ENCODE measurements at regions not wholly inside any gene's neighbourhood (a gene's known extent, or its start where the extent isn't known, plus 50 kb on each side); places are given as distances from the start of the nearest gene placed in this dataset.

GRCh38 chr12:75706786-75707605 is 195.6 kb upstream of the KRR1 start (continued):
- no peak for TF ChIP-seq ZNF445 (CRISPR knock-in tag; IDR thresholded peaks at IDR 0.05; ENCODE audit: low read depth)
- no peak for TF ChIP-seq ZNF75A (CRISPR knock-in tag; IDR thresholded peaks at IDR 0.05)
- no peak for TF ChIP-seq ADNP (tag; IDR thresholded peaks at IDR 0.05)
- TF ChIP-seq, protein P1, sequence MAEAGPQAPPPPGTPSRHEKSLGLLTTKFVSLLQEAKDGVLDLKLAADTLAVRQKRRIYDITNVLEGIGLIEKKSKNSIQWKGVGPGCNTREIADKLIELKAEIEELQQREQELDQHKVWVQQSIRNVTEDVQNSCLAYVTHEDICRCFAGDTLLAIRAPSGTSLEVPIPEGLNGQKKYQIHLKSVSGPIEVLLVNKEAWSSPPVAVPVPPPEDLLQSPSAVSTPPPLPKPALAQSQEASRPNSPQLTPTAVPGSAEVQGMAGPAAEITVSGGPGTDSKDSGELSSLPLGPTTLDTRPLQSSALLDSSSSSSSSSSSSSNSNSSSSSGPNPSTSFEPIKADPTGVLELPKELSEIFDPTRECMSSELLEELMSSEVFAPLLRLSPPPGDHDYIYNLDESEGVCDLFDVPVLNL (CRISPR knock-in tag; IDR thresholded peaks at IDR 0.05; ENCODE audit: low read depth): no peak
- TF ChIP-seq POLR2B (IDR thresholded peaks at IDR 0.05; ENCODE audit: low read depth, partially characterized antibody): no peak
- TF ChIP-seq GATAD2B (IDR thresholded peaks at IDR 0.05; ENCODE audit: borderline replicate concordance): no peak
- TF ChIP-seq, protein P2, sequence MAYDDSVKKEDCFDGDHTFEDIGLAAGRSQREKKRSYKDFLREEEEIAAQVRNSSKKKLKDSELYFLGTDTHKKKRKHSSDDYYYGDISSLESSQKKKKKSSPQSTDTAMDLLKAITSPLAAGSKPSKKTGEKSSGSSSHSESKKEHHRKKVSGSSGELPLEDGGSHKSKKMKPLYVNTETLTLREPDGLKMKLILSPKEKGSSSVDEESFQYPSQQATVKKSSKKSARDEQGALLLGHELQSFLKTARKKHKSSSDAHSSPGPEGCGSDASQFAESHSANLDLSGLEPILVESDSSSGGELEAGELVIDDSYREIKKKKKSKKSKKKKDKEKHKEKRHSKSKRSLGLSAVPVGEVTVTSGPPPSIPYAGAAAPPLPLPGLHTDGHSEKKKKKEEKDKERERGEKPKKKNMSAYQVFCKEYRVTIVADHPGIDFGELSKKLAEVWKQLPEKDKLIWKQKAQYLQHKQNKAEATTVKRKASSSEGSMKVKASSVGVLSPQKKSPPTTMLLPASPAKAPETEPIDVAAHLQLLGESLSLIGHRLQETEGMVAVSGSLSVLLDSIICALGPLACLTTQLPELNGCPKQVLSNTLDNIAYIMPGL (CRISPR knock-in tag; IDR thresholded peaks at IDR 0.05): no peak
- 0 out of 2 replicates have a peak, but pooled peaks have one; percentile 56 for TF ChIP-seq MBD2 (IDR thresholded peaks at IDR 0.05; ENCODE audit: borderline replicate concordance, low read depth)
- no peak for TF ChIP-seq SMAD2 (IDR thresholded peaks at IDR 0.05; ENCODE audit: low read depth, low read length)
- TF ChIP-seq ILK (tag; IDR thresholded peaks at IDR 0.05; ENCODE audit: borderline replicate concordance, low read depth): no peak
- TF ChIP-seq POLR2H (tag; IDR thresholded peaks at IDR 0.05; ENCODE audit: low read depth): peak; percentile 59
- TF ChIP-seq, protein P3, sequence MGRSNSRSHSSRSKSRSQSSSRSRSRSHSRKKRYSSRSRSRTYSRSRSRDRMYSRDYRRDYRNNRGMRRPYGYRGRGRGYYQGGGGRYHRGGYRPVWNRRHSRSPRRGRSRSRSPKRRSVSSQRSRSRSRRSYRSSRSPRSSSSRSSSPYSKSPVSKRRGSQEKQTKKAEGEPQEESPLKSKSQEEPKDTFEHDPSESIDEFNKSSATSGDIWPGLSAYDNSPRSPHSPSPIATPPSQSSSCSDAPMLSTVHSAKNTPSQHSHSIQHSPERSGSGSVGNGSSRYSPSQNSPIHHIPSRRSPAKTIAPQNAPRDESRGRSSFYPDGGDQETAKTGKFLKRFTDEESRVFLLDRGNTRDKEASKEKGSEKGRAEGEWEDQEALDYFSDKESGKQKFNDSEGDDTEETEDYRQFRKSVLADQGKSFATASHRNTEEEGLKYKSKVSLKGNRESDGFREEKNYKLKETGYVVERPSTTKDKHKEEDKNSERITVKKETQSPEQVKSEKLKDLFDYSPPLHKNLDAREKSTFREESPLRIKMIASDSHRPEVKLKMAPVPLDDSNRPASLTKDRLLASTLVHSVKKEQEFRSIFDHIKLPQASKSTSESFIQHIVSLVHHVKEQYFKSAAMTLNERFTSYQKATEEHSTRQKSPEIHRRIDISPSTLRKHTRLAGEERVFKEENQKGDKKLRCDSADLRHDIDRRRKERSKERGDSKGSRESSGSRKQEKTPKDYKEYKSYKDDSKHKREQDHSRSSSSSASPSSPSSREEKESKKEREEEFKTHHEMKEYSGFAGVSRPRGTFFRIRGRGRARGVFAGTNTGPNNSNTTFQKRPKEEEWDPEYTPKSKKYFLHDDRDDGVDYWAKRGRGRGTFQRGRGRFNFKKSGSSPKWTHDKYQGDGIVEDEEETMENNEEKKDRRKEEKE (IDR thresholded peaks at IDR 0.05; ENCODE audit: borderline replicate concordance in 1 of 2, control insufficient read depth in 1 of 2, low read depth in 2 of 2, low read length in 1 of 2): no peak
- TF ChIP-seq WHSC1 (IDR thresholded peaks at IDR 0.05; ENCODE audit: low read length): no peak
- TF ChIP-seq YY1 (IDR thresholded peaks at IDR 0.05; ENCODE audit: borderline replicate concordance in 1 of 3, control insufficient read depth in 1 of 3, extremely low read depth in 1 of 3, insufficient read depth in 3 of 3, insufficient read length in 1 of 3, insufficient replicate concordance in 2 of 3, low read depth in 1 of 3, low read length in 2 of 3): peak in 1 of 3 experiments; percentile 20
- no peak for TF ChIP-seq NUFIP1 (IDR thresholded peaks at IDR 0.05; ENCODE audit: partially characterized antibody)
- no peak for TF ChIP-seq HDAC2 (IDR thresholded peaks at IDR 0.05)
- no peak for TF ChIP-seq HOMEZ (CRISPR knock-in tag; IDR thresholded peaks at IDR 0.05)
